Activated naive CD4-positive, alpha-beta T cell treated with anti-CD3 and anti-CD28 coated beads, Interleukin-2, amount 50 U/mL, for 16 hours (primary cell): ENCODE measurements at regions not wholly inside any gene's neighbourhood (a gene's known extent, or its start where the extent isn't known, plus 50 kb on each side); places are given as distances from the start of the nearest gene placed in this dataset.
"Not testable (repeated sequence)": the region's sequence is repeated elsewhere in the genome, so short reads cannot be mapped to it uniquely, and the experiment has no call there.

Experiments
- DNase-seq: peaks from one replicate; pipeline ENCODE4 v3.0.0-alpha.2; 2020

DNA sequence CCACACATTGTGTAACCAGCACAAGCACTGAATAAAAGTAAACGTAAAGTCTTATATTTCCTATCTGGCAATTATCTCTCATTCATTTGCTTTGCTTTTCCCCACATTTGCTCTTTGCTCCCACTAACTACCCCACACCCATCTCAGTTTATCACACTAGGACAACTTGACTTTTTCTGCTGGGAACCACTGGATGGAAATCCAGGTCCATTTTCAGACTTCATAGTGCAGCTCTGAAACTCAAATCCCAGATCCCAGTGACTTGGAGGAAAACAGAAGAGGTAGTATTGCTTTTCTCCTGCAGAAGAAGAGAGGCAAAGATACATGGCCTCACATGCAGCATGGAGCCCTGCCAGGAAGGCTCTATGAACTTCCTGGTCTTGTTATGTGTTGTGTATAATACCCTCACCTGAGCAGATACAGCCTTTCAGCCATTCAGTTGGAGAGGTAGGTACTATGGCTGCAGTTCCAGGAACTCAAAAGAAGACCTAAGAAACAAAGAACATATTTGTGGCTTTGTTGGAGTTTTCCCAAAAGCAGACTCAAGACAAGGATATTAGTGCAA lies 90.0 kb upstream of the NIPBL start:
- no peak for DNase-seq

- DNase-seq = no peak
Observed at GRCh38 chr5:36787365-36788093, 89.0 kb upstream of the NIPBL start.

DNA sequence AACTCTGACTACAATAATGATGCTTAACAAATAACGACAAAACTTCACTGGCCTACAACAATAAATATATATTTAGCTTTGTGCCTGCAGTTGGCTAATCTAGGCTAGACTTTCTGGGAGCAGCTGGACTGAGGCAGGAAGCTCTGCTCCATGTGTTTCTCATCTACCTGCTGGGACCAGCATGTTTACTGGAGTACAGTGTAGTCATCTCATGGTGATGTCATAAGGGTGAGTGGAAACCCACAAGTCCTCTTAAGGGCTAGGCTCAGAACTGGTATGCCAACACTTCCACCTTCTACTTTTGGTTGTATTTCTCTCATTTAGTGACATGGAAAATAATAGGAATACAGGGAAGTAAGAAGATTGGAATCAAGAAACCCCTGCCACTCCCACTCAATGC lies 85.7 kb upstream of the NIPBL start:
- DNase-seq = no peak

DNA sequence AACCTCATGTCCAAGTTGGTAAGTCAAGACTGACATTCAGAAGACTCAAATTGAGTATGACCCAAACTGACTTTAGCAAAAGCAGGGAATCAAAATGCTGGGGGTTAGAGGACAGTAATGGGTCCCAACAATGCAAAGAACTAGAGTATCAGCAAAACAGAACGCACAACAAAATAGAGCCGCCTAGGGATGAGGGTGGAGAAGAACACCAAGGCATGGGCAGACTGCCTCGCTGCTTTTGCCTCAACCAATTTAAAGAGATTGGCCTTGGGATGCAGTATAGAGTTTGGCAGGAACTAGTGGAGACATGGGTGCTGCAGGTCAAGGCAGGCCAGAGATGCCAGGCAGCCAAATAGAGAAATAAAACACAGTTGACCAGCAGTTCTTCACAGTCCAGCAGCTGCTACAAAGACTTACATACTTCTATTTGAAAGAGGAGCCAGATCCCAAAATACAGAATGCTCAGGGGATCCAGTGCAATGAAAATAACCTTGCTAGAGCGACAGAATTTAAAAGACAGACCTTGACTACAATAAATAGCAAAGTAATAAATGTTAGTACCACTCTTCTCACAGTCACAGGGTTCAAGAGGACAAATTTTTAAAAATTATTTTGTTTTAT lies 83.9 kb upstream of the NIPBL start:
- no peak for DNase-seq

- DNase-seq = no peak
Observed at GRCh38 chr5:36795366-36795765, 81.2 kb upstream of the NIPBL start.

DNA sequence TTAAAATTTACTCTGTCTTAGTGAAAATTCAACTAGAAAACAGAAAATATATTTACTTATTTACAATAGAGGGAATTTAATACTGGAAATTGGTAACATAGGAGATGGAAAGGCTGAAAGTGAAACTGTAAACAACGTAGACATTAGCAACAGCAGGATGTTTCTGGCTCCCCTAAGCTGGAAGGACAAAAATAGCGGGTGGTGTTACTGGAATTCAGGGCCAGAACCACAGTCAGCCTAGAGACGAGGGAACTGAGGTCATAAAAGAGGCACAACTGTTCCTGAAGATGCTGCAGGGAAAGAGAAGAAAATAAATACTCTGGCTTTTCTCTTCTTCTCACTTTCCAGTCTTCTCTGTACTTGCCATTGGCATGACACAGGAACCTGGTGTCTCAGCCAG lies 80.4 kb upstream of the NIPBL start:
- DNase-seq = no peak

DNA sequence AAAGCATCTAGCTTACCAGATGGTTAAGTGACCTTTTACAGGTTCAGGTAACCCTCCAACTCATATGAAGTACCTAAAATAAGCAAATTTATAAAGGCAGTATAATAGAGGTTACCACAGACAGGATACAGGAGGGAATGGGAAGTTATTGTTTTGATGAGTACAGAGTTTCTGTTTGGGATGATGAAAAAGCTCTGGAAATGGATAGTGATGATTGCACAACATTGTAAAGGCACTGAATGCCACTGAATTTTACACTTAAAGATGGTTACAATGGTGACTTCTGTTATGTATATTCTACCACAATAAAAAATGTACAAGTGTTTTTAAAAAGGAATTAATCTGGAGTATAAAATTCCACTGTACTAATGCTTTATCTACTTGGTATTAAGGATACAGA lies 75.0 kb upstream of the NIPBL start:
- DNase-seq = no peak

DNA sequence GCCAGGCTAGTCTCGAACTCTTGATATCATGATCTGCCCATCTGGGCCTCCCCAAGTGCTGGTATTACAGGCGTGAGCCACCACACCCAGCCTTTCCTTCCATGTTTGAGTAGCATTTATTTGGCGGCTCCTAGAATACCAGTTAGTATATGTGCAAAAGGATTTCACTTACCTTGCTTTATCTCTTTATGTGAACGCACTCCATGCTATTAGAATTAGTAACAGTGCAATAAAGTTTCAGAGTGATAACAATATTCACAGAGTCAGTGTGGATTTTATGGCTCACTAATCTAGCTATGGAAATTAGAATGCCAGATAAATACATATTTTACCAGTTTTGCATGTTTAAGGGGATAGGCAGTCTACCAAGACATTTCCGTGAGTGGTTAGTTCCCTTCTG lies 74.4 kb upstream of the NIPBL start:
- no peak for DNase-seq

- DNase-seq = not testable (repeated sequence)
Observed at GRCh38 chr5:36813249-36813648, 63.3 kb upstream of the NIPBL start.

GRCh38 chr5:36815871-36816270 lies 60.7 kb upstream of the NIPBL start:
- DNase-seq = no peak

GRCh38 chr5:36820900-36821299 lies 55.7 kb upstream of the NIPBL start:
- no peak for DNase-seq

GRCh38 chr5:36826694-36827093 lies 49.9 kb upstream of the NIPBL start:
- DNase-seq = no peak
